KMS-11 (cell line): ENCODE measurements at regions not wholly inside any gene's neighbourhood (a gene's known extent, or its start where the extent isn't known, plus 50 kb on each side); places are given as distances from the start of the nearest gene placed in this dataset.

Experiments
- H2AFZ ChIP-seq: fragments of 200-600 bp; sonication (generic); 2 replicates; pipeline ENCODE4 v1.6.1; 2016; ENCODE audit warnings: antibody characterized with exemption, mixed run types, low read depth
- H3K27ac ChIP-seq: fragments of 200-600 bp; sonication (generic); 2 replicates; pipeline ENCODE4 v1.6.1; 2016; ENCODE audit warnings: mild to moderate bottlenecking, mixed run types
- H3K27me3 ChIP-seq: fragments of 200-600 bp; sonication (generic); 2 replicates; pipeline ENCODE4 v1.6.1; 2017; ENCODE audit warnings: mild to moderate bottlenecking, low read depth, mixed run types, moderate library complexity; ENCODE audit not compliant: insufficient read depth
- H3K36me3 ChIP-seq: fragments of 200-600 bp; sonication (generic); 2 replicates; pipeline ENCODE4 v1.6.1; 2017; ENCODE audit warnings: mild to moderate bottlenecking, mixed run types; ENCODE audit not compliant: insufficient read depth
- H3K4me1 ChIP-seq: fragments of 200-600 bp; sonication (generic); 2 replicates; pipeline ENCODE4 v1.6.1; 2016; ENCODE audit warnings: mild to moderate bottlenecking, low read depth, mixed run types; ENCODE audit not compliant: poor library complexity, severe bottlenecking
- H3K4me2 ChIP-seq: fragments of 200-600 bp; sonication (generic); 2 replicates; pipeline ENCODE4 v1.7.0; 2016; ENCODE audit warnings: mild to moderate bottlenecking, mixed run types
- H3K4me3 ChIP-seq: fragments of 200-600 bp; sonication (generic); IDR thresholded peaks from 2 replicates; pipeline ENCODE4 v1.6.1; 2017; ENCODE audit warnings: low read depth, low read length, mixed read lengths; ENCODE audit not compliant: insufficient read depth
- H3K79me2 ChIP-seq: fragments of 200-600 bp; sonication (generic); 2 replicates; pipeline ENCODE4 v1.6.1; 2016; ENCODE audit warnings: low read depth, mixed run types; ENCODE audit not compliant: insufficient read depth
- H3K9ac ChIP-seq: fragments of 200-600 bp; sonication (generic); 2 replicates; pipeline ENCODE4 v1.6.1; 2016; ENCODE audit warnings: mild to moderate bottlenecking, mixed run types
- H4K20me1 ChIP-seq: fragments of 200-600 bp; sonication (generic); 2 replicates; pipeline ENCODE4 v1.6.1; 2016; ENCODE audit warnings: mild to moderate bottlenecking, mixed run types; ENCODE audit not compliant: insufficient read depth
- CTCF ChIP-seq: fragments of 200-600 bp; sonication (generic); conservative IDR thresholded peaks from 2 replicates; pipeline ENCODE4 v1.6.1; 2017; ENCODE audit warnings: low read depth, mild to moderate bottlenecking, antibody characterized with exemption, low read length, moderate library complexity, mixed read lengths

DNA sequence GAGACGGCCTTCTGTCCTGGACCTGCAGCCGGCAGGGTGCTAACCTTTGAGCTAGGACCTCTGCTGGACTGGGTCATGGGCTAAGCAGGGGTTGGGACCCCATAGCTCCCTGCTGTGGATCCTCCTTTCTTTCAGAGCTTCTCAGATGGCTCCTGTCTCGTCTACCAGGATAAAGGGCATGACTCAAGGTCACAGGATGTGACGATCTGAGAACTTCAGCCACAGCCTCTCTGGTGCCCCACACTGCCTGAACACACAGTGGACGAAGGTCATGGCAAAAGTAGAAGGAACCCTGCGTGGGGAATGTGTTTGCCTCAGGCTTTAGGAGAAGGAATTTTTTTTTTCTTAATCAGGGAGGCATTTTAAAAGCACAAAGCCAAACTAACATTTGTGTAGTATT is 196.7 kb downstream of the TRIM29 start:
- no peaks in the 10 kb centered on the region for H3K4me1 ChIP-seq
- no peak overlapping the region for H3K27ac ChIP-seq
- no peaks in the 10 kb centered on the region for H4K20me1 ChIP-seq
- TF ChIP-seq CTCF: no peak
- H3K36me3 ChIP-seq: no peaks in the 10 kb centered on the region
- no peaks in the 10 kb centered on the region for H3K27me3 ChIP-seq
- no peak overlapping the region for H3K4me2 ChIP-seq
- no peaks in the 10 kb centered on the region for H3K79me2 ChIP-seq
- H3K9ac ChIP-seq: no peak overlapping the region
- H3K4me3 ChIP-seq: no peak overlapping the region
- no peak overlapping the region for H2AFZ ChIP-seq

GRCh38 chr11:119940401-119940976 is 197.4 kb downstream of the TRIM29 start:
- TF ChIP-seq CTCF: no peak
- Histone ChIP-seq H3K27me3 (no peaks in the 10 kb centered on the region), H3K27ac (no peak overlapping the region), H3K4me3 (no peak overlapping the region), H3K9ac (no peak overlapping the region), H3K4me1 (no peaks in the 10 kb centered on the region), H3K36me3 (no peaks in the 10 kb centered on the region), H2AFZ (no peak overlapping the region), H3K79me2 (no peaks in the 10 kb centered on the region), H3K4me2 (no peak overlapping the region), H4K20me1 (no peaks in the 10 kb centered on the region)

DNA sequence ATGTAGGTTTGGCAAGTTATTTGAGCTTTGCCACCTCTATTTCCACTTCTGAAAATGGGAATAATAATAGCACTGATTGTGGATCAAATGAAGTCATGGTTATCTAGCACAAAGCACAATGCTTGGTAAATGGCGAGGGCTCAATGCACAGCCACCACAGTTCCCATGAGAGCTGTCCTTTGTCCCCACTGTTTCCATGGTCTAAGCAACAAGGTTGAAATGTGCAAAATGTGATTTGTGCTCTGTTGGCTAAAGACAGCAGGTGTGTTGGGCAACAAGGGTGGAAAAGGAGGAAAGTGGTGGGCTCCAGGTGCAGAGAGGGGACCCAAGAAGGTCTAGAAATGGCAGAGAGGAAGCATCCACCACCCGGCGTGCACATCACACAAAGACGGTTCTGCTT is 200.5 kb downstream of the TRIM29 start:
- no peaks in the 10 kb centered on the region for H3K36me3 ChIP-seq
- no peaks in the 10 kb centered on the region for H3K4me1 ChIP-seq
- H3K9ac ChIP-seq: no peak overlapping the region
- H3K27ac ChIP-seq: no peak overlapping the region
- H3K4me2 ChIP-seq: no peak overlapping the region
- TF ChIP-seq CTCF: no peak
- H3K4me3 ChIP-seq: no peak overlapping the region
- H3K79me2 ChIP-seq: no peaks in the 10 kb centered on the region
- no peaks in the 10 kb centered on the region for H4K20me1 ChIP-seq
- no peak overlapping the region for H2AFZ ChIP-seq
- no peaks in the 10 kb centered on the region for H3K27me3 ChIP-seq

- Histone ChIP-seq H3K4me2 (no peak overlapping the region), H2AFZ (no peak overlapping the region), H4K20me1 (no peaks in the 10 kb centered on the region), H3K9ac (no peak overlapping the region), H3K36me3 (no peaks in the 10 kb centered on the region), H3K27ac (no peak overlapping the region), H3K79me2 (no peaks in the 10 kb centered on the region), H3K4me1 (no peaks in the 10 kb centered on the region), H3K27me3 (no peaks in the 10 kb centered on the region), H3K4me3 (no peak overlapping the region)
- TF ChIP-seq CTCF: no peak
These were observed 201.5 kb downstream of the TRIM29 start for GRCh38 chr11:119936426-119936825.
